Fibroblast of lung (primary cell): ENCODE measurements at regions not wholly inside any gene's neighbourhood (a gene's known extent, or its start where the extent isn't known, plus 50 kb on each side); places are given as distances from the start of the nearest gene placed in this dataset.

Source experiments
- DNase-seq, 2 donors: peaks; one replicate each; pipeline versions ENCODE4 v3.0.0 to v3.0.0-alpha.2; 2010; ENCODE audit warnings: low read depth in 2 of 2
- H2AFZ ChIP-seq: 2 replicates; pipeline ENCODE4 v1.5.1; 2012; ENCODE audit warnings: low read length, control low read depth, inconsistent platforms
- H3K27ac ChIP-seq: 2 replicates; pipeline ENCODE4 v1.5.1; 2011; ENCODE audit warnings: low read length, control low read depth; ENCODE audit not compliant: insufficient read depth
- H3K27me3 ChIP-seq: 2 replicates; pipeline ENCODE4 v1.5.1; 2011; ENCODE audit warnings: mild to moderate bottlenecking, low read length; ENCODE audit not compliant: control insufficient read depth, insufficient read depth
- H3K36me3 ChIP-seq: 2 replicates; pipeline ENCODE4 v1.5.1; 2011; ENCODE audit warnings: low read length; ENCODE audit not compliant: control insufficient read depth, insufficient read depth
- H3K4me1 ChIP-seq: 2 replicates; pipeline ENCODE4 v1.5.1; 2011; ENCODE audit warnings: low read length; ENCODE audit not compliant: control insufficient read depth, insufficient read depth; ENCODE audit errors: extremely low read depth
- H3K4me2 ChIP-seq: 2 replicates; pipeline ENCODE4 v1.5.1; 2011; ENCODE audit warnings: low read length, control low read depth; ENCODE audit not compliant: insufficient read depth; ENCODE audit errors: extremely low read depth
- H3K4me3 ChIP-seq, 4 experiments: fragments of 200-600 bp in 1 of 4; sonication (generic) in 1 of 4; replicated peaks in 1 of 4; 2 replicates each; pipeline ENCODE4 v1.5.1; 2011 to 2016; ENCODE audit warnings: low read length in 4 of 4, low read depth in 3 of 4, mild to moderate bottlenecking in 3 of 4, control low read depth in 2 of 4, inconsistent platforms in 1 of 4, mixed read lengths in 1 of 4; ENCODE audit not compliant: insufficient read depth in 1 of 4; ENCODE audit errors: control extremely low read depth in 1 of 4
- H3K79me2 ChIP-seq: 2 replicates; pipeline ENCODE4 v1.5.1; 2012; ENCODE audit warnings: mild to moderate bottlenecking, low read length, inconsistent platforms; ENCODE audit not compliant: control insufficient read depth, insufficient read depth
- H3K9ac ChIP-seq: 2 replicates; pipeline ENCODE4 v1.5.1; 2011; ENCODE audit warnings: mild to moderate bottlenecking, low read length, control low read depth; ENCODE audit not compliant: insufficient read depth
- H3K9me3 ChIP-seq: 2 replicates; pipeline ENCODE4 v1.5.1; 2012; ENCODE audit warnings: low read depth, low read length; ENCODE audit not compliant: control insufficient read depth, insufficient read depth
- H4K20me1 ChIP-seq: 2 replicates; pipeline ENCODE4 v1.5.1; 2011; ENCODE audit warnings: low read length; ENCODE audit not compliant: control insufficient read depth, insufficient read depth; ENCODE audit errors: extremely low read depth
- CTCF ChIP-seq, 2 donors: IDR thresholded peaks in 1 of 2; conservative IDR thresholded peaks in 1 of 2; 1 replicate in 1 of 2; 2 replicates in 1 of 2; pipeline ENCODE4 v1.5.1; 2011 to 2012; ENCODE audit warnings: low read length in 2 of 2, control low read depth in 1 of 2, inconsistent platforms in 1 of 2, low read depth in 1 of 2, mild to moderate bottlenecking in 1 of 2
- EZH2 ChIP-seq: IDR thresholded peaks from 2 replicates; pipeline ENCODE4 v1.5.1; 2012; ENCODE audit warnings: low read length, control low read depth, mild to moderate bottlenecking; ENCODE audit errors: missing control alignments

GRCh38 chr9:28960602-28961001 lies 1387.3 kb upstream of the C9orf72 start:
- Histone ChIP-seq H3K27ac (no peak overlapping the region), H3K4me1 (no peaks in the 10 kb centered on the region), H4K20me1 (no peaks in the 10 kb centered on the region), H3K9me3 (no peaks in the 10 kb centered on the region), H3K36me3 (no peaks in the 10 kb centered on the region), H2AFZ (no peak overlapping the region), H3K4me3 (no peak overlapping the region), H3K9ac (no peak overlapping the region), H3K4me2 (no peak overlapping the region), H3K27me3 (no peaks in the 10 kb centered on the region), H3K79me2 (no peaks in the 10 kb centered on the region)
- no peak for DNase-seq
- no peak for TF ChIP-seq CTCF (conservative IDR thresholded peaks at IDR 0.05 in 1 of 2, IDR thresholded peaks at IDR 0.05 in 1 of 2; ENCODE audit: low read depth in 1 of 2, low read length in 2 of 2)
- no peak for TF ChIP-seq EZH2

- no peak for TF ChIP-seq CTCF (conservative IDR thresholded peaks at IDR 0.05 in 1 of 2, IDR thresholded peaks at IDR 0.05 in 1 of 2; ENCODE audit: low read depth in 1 of 2, low read length in 2 of 2)
- no peak for TF ChIP-seq EZH2
- Histone ChIP-seq H3K79me2 (no peaks in the 10 kb centered on the region), H3K4me1 (no peaks in the 10 kb centered on the region), H3K36me3 (no peaks in the 10 kb centered on the region), H3K27ac (no peak overlapping the region), H2AFZ (no peak overlapping the region), H3K27me3 (no peaks in the 10 kb centered on the region), H3K4me2 (no peak overlapping the region), H3K9ac (no peak overlapping the region), H3K9me3 (no peaks in the 10 kb centered on the region), H4K20me1 (no peaks in the 10 kb centered on the region), H3K4me3 (no peak overlapping the region)
- no peak for DNase-seq
Observed at GRCh38 chr9:28961623-28962022, 1388.3 kb upstream of the C9orf72 start.

GRCh38 chr9:28967226-28967625 lies 1393.9 kb upstream of the C9orf72 start:
- Histone ChIP-seq H3K27me3 (no peaks in the 10 kb centered on the region), H3K79me2 (no peaks in the 10 kb centered on the region), H2AFZ (no peak overlapping the region), H4K20me1 (no peaks in the 10 kb centered on the region), H3K4me2 (no peak overlapping the region), H3K27ac (no peak overlapping the region), H3K9me3 (no peaks in the 10 kb centered on the region), H3K36me3 (no peaks in the 10 kb centered on the region), H3K9ac (no peak overlapping the region), H3K4me3 (no peak overlapping the region), H3K4me1 (no peaks in the 10 kb centered on the region)
- TF ChIP-seq CTCF (conservative IDR thresholded peaks at IDR 0.05 in 1 of 2, IDR thresholded peaks at IDR 0.05 in 1 of 2; ENCODE audit: low read depth in 1 of 2, low read length in 2 of 2) (no peak), EZH2 (no peak)
- DNase-seq: no peak
